Colon (tissue), 2 donors: ENCODE measurements at regions not wholly inside any gene's neighbourhood (a gene's known extent, or its start where the extent isn't known, plus 50 kb on each side); places are given as distances from the start of the nearest gene placed in this dataset.
"Not testable (repeated sequence)": the region's sequence is repeated elsewhere in the genome, so short reads cannot be mapped to it uniquely, and the experiment has no call there.

ENCODE experiments used
- FAIRE-seq: peaks from 2 replicates; lab custom pipeline; 2012; peaks lifted over from hg19 to GRCh38; lab: Jason Lieb, UNC
- donor health status: control.
- donor health status: control.

- FAIRE-seq, result no peak
Measured at GRCh38 chr3:181330257-181330656, 340.7 kb upstream of the DNAJC19 start.

- FAIRE-seq, result no peak
Measured at GRCh38 chr3:181329024-181329423, 339.5 kb upstream of the DNAJC19 start.

- FAIRE-seq, result no peak
Measured at GRCh38 chr3:181328346-181328745, 338.8 kb upstream of the DNAJC19 start.

GRCh38 chr3:181327349-181327748 is 337.8 kb upstream of the DNAJC19 start:
- FAIRE-seq, result no peak

- FAIRE-seq, result no peak
Measured at GRCh38 chr3:181326637-181327223, 337.2 kb upstream of the DNAJC19 start.

- not testable (repeated sequence) for FAIRE-seq
Measured at GRCh38 chr3:181324516-181324915, 335.0 kb upstream of the DNAJC19 start.

GRCh38 chr3:181318321-181318720 is 328.8 kb upstream of the DNAJC19 start:
- no peak for FAIRE-seq

- FAIRE-seq, result no peak
Measured at GRCh38 chr3:181317508-181317907, 328.0 kb upstream of the DNAJC19 start.

- no peak for FAIRE-seq
Measured at GRCh38 chr3:181316482-181316881, 326.9 kb upstream of the DNAJC19 start.

GRCh38 chr3:181313335-181313734 is 323.8 kb upstream of the DNAJC19 start:
- FAIRE-seq, result no peak

GRCh38 chr3:181311186-181311585 is 321.6 kb upstream of the DNAJC19 start:
- FAIRE-seq, result no peak

GRCh38 chr3:181302960-181303359 is 313.4 kb upstream of the DNAJC19 start:
- no peak for FAIRE-seq

- FAIRE-seq, result no peak
Measured at GRCh38 chr3:181300033-181300432, 310.5 kb upstream of the DNAJC19 start.

GRCh38 chr3:181298421-181298820 is 308.9 kb upstream of the DNAJC19 start:
- no peak for FAIRE-seq

- FAIRE-seq, result no peak
Measured at GRCh38 chr3:181292984-181293383, 303.4 kb upstream of the DNAJC19 start.

- no peak for FAIRE-seq
Measured at GRCh38 chr3:181290941-181291340, 301.4 kb upstream of the DNAJC19 start.

GRCh38 chr3:181289306-181289705 is 299.8 kb upstream of the DNAJC19 start:
- FAIRE-seq, result no peak

GRCh38 chr3:181288145-181288544 is 298.6 kb upstream of the DNAJC19 start:
- FAIRE-seq, result no peak

GRCh38 chr3:181279239-181279565 is 289.7 kb upstream of the DNAJC19 start:
- FAIRE-seq, result no peak

GRCh38 chr3:181278468-181279238 is 289.1 kb upstream of the DNAJC19 start:
- FAIRE-seq, result no peak

- no peak for FAIRE-seq
Measured at GRCh38 chr3:181276358-181276896, 286.9 kb upstream of the DNAJC19 start.

GRCh38 chr3:181274025-181274424 is 284.5 kb upstream of the DNAJC19 start:
- FAIRE-seq, result no peak

GRCh38 chr3:181267312-181267711 is 277.8 kb upstream of the DNAJC19 start:
- FAIRE-seq, result no peak
